GM08714 (cell line): ENCODE measurements at regions not wholly inside any gene's neighbourhood (a gene's known extent, or its start where the extent isn't known, plus 50 kb on each side); places are given as distances from the start of the nearest gene placed in this dataset.

ENCODE experiments used
- H3K4me3 ChIP-seq: fragments of 200-500 bp; sonication (Bioruptor generic); 2 replicates; pipeline ENCODE4 v1.5.1; 2014; ENCODE audit warnings: mild to moderate bottlenecking, low read length, inconsistent platforms
- ZNF274 ChIP-seq: IDR thresholded peaks from 2 replicates; pipeline ENCODE4 v1.6.1; 2012; ENCODE audit warnings: mild to moderate bottlenecking, low read depth, low read length

GRCh38 chr2:860259-860855 is 90.3 kb upstream of the SNTG2 start:
- H3K4me3 ChIP-seq = no peak overlapping the region
- TF ChIP-seq ZNF274 = no peak

GRCh38 chr2:858646-859045 is 92.0 kb upstream of the SNTG2 start:
- no peak overlapping the region for H3K4me3 ChIP-seq
- TF ChIP-seq ZNF274 = no peak

- no peak for TF ChIP-seq ZNF274
- H3K4me3 ChIP-seq = no peak overlapping the region
Observed at GRCh38 chr2:857937-858336, 92.7 kb upstream of the SNTG2 start.

GRCh38 chr2:857081-857480 is 93.6 kb upstream of the SNTG2 start:
- H3K4me3 ChIP-seq = no peak overlapping the region
- TF ChIP-seq ZNF274 = no peak

- no peak for TF ChIP-seq ZNF274
- H3K4me3 ChIP-seq = no peak overlapping the region
Observed at GRCh38 chr2:856456-856855, 94.2 kb upstream of the SNTG2 start.

- no peak overlapping the region for H3K4me3 ChIP-seq
- no peak for TF ChIP-seq ZNF274
Observed at GRCh38 chr2:856041-856440, 94.6 kb upstream of the SNTG2 start.

- no peak for TF ChIP-seq ZNF274
- H3K4me3 ChIP-seq = no peak overlapping the region
Observed at GRCh38 chr2:855177-855576, 95.5 kb upstream of the SNTG2 start.

GRCh38 chr2:854460-854859 is 96.2 kb upstream of the SNTG2 start:
- no peak overlapping the region for H3K4me3 ChIP-seq
- no peak for TF ChIP-seq ZNF274

GRCh38 chr2:853203-853870 is 97.3 kb upstream of the SNTG2 start:
- no peak for TF ChIP-seq ZNF274
- H3K4me3 ChIP-seq = no peak overlapping the region

- H3K4me3 ChIP-seq = no peak overlapping the region
- no peak for TF ChIP-seq ZNF274
Observed at GRCh38 chr2:852168-852567, 98.5 kb upstream of the SNTG2 start.

- no peak for TF ChIP-seq ZNF274
- no peak overlapping the region for H3K4me3 ChIP-seq
Observed at GRCh38 chr2:851680-852079, 99.0 kb upstream of the SNTG2 start.

GRCh38 chr2:851078-851477 is 99.6 kb upstream of the SNTG2 start:
- H3K4me3 ChIP-seq = no peak overlapping the region
- TF ChIP-seq ZNF274 = no peak

GRCh38 chr2:850429-850828 is 100.2 kb upstream of the SNTG2 start:
- no peak for TF ChIP-seq ZNF274
- H3K4me3 ChIP-seq = no peak overlapping the region

- no peak for TF ChIP-seq ZNF274
- H3K4me3 ChIP-seq = no peak overlapping the region
Observed at GRCh38 chr2:848099-848498, 102.5 kb upstream of the SNTG2 start.

GRCh38 chr2:847669-848068 is 103.0 kb upstream of the SNTG2 start:
- no peak for TF ChIP-seq ZNF274
- no peak overlapping the region for H3K4me3 ChIP-seq

GRCh38 chr2:844715-845114 is 105.9 kb upstream of the SNTG2 start:
- no peak for TF ChIP-seq ZNF274
- no peak overlapping the region for H3K4me3 ChIP-seq
